ENCODE measurements at regions not wholly inside any gene's neighbourhood (a gene's known extent, or its start where the extent isn't known, plus 50 kb on each side); places are given as distances from the start of the nearest gene placed in this dataset.

DNA sequence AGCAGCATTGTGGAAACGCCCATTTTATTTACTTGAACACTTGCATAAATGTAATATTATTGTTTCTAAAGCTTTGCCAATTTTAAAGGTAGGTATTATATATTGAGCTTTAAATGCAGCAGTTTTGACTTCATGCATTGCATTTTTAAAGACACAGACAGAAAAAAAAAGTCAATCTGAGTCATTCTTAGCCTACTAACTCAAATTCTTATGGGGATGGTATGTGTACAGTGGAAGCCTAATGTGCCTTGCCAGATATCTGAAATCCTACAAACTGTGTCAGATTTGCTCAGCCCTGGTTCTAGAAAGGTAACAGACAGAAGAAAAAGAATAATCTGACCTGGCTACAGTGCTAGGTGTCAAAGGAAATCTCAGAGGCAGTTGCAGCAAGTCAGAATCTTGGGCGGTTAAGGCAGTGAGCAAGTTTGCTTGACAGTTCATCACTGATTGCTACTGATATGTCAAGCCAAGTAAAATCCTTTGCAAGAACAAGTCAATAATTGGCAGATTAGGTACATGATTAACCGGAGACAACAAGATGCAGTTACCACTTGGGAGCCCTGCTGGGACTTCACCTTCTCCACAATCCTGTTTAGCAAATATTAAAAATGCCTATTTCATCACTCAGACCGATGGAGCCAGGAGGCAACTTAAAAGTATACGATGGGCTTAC, 224.8 kb upstream of the WWC1 start (continued):
- TF ChIP-seq KIAA2018 (CRISPR knock-in tag; IDR thresholded peaks at IDR 0.05; ENCODE audit: borderline replicate concordance) (no peak), NCOA2 (CRISPR knock-in tag; IDR thresholded peaks at IDR 0.05) (no peak), ZNF484 (CRISPR knock-in tag; IDR thresholded peaks at IDR 0.05; ENCODE audit: borderline replicate concordance, low read depth) (no peak), JDP2 (CRISPR knock-in tag; IDR thresholded peaks at IDR 0.05; ENCODE audit: borderline replicate concordance) (no peak), YEATS4 (CRISPR knock-in tag; IDR thresholded peaks at IDR 0.05; ENCODE audit: borderline replicate concordance) (no peak), ZNF496 (CRISPR knock-in tag; IDR thresholded peaks at IDR 0.05; ENCODE audit: insufficient replicate concordance) (no peak), ZNF333 (CRISPR knock-in tag; IDR thresholded peaks at IDR 0.05; ENCODE audit: borderline replicate concordance) (no peak), ZMAT3 (CRISPR knock-in tag; conservative IDR thresholded peaks at IDR 0.05) (no peak), RFX3 (CRISPR knock-in tag; IDR thresholded peaks at IDR 0.05) (no peak), SRSF9 (IDR thresholded peaks at IDR 0.05; ENCODE audit: borderline replicate concordance, insufficient read depth, low read depth, low read length, poor library complexity, severe bottlenecking) (no peak), BORCS8-MEF2B (CRISPR knock-in tag; IDR thresholded peaks at IDR 0.05) (no peak), ZNF616 (CRISPR knock-in tag; IDR thresholded peaks at IDR 0.05; ENCODE audit: low read depth) (no peak), ZNF83 (CRISPR knock-in tag; IDR thresholded peaks at IDR 0.05; ENCODE audit: borderline replicate concordance) (no peak)
- TF ChIP-seq, protein P1, sequence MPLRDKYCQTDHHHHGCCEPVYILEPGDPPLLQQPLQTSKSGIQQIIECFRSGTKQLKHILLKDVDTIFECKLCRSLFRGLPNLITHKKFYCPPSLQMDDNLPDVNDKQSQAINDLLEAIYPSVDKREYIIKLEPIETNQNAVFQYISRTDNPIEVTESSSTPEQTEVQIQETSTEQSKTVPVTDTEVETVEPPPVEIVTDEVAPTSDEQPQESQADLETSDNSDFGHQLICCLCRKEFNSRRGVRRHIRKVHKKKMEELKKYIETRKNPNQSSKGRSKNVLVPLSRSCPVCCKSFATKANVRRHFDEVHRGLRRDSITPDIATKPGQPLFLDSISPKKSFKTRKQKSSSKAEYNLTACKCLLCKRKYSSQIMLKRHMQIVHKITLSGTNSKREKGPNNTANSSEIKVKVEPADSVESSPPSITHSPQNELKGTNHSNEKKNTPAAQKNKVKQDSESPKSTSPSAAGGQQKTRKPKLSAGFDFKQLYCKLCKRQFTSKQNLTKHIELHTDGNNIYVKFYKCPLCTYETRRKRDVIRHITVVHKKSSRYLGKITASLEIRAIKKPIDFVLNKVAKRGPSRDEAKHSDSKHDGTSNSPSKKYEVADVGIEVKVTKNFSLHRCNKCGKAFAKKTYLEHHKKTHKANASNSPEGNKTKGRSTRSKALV (CRISPR knock-in tag; IDR thresholded peaks at IDR 0.05): no peak
- TF ChIP-seq, protein P2, sequence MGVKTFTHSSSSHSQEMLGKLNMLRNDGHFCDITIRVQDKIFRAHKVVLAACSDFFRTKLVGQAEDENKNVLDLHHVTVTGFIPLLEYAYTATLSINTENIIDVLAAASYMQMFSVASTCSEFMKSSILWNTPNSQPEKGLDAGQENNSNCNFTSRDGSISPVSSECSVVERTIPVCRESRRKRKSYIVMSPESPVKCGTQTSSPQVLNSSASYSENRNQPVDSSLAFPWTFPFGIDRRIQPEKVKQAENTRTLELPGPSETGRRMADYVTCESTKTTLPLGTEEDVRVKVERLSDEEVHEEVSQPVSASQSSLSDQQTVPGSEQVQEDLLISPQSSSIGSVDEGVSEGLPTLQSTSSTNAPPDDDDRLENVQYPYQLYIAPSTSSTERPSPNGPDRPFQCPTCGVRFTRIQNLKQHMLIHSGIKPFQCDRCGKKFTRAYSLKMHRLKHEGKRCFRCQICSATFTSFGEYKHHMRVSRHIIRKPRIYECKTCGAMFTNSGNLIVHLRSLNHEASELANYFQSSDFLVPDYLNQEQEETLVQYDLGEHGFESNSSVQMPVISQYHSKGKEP (CRISPR knock-in tag; IDR thresholded peaks at IDR 0.05): no peak
